GM18517 (cell line): ENCODE measurements at regions not wholly inside any gene's neighbourhood (a gene's known extent, or its start where the extent isn't known, plus 50 kb on each side); places are given as distances from the start of the nearest gene placed in this dataset.

Experiments
- ATAC-seq: cut with Tn5 transposase; IDR thresholded peaks from one replicate; pipeline ENCODE4 v1.9.1; 2021; ENCODE audit warnings: mild to moderate bottlenecking, moderate library complexity; ENCODE audit not compliant: unreplicated experiment

GRCh38 chr11:45062115-45062514 lies 84.3 kb upstream of the PRDM11 start:
- no peak for ATAC-seq

- no peak for ATAC-seq
Observed at GRCh38 chr11:45062974-45063635, 83.3 kb upstream of the PRDM11 start.

GRCh38 chr11:45063669-45064068 lies 82.8 kb upstream of the PRDM11 start:
- ATAC-seq: no peak

- ATAC-seq: no peak
Observed at GRCh38 chr11:45067966-45068365, 78.5 kb upstream of the PRDM11 start.

GRCh38 chr11:45071232-45071631 lies 75.2 kb upstream of the PRDM11 start:
- no peak for ATAC-seq

GRCh38 chr11:45073685-45074141 lies 72.7 kb upstream of the PRDM11 start:
- no peak for ATAC-seq

- ATAC-seq: no peak
Observed at GRCh38 chr11:45075519-45075918, 70.9 kb upstream of the PRDM11 start.

GRCh38 chr11:45075952-45076351 lies 70.5 kb upstream of the PRDM11 start:
- no peak for ATAC-seq

GRCh38 chr11:45076761-45077160 lies 69.7 kb upstream of the PRDM11 start:
- no peak for ATAC-seq

GRCh38 chr11:45078236-45079074 lies 68.0 kb upstream of the PRDM11 start:
- ATAC-seq: no peak

- no peak for ATAC-seq
Observed at GRCh38 chr11:45079075-45079444, 67.4 kb upstream of the PRDM11 start.

- no peak for ATAC-seq
Observed at GRCh38 chr11:45079567-45079942, 66.9 kb upstream of the PRDM11 start.

GRCh38 chr11:45079943-45080719 lies 66.3 kb upstream of the PRDM11 start:
- ATAC-seq: no peak

- no peak for ATAC-seq
Observed at GRCh38 chr11:45082744-45083543, 63.5 kb upstream of the PRDM11 start.

GRCh38 chr11:45083544-45084087 lies 62.8 kb upstream of the PRDM11 start:
- ATAC-seq: no peak

GRCh38 chr11:45085646-45086501 lies 60.6 kb upstream of the PRDM11 start:
- ATAC-seq: no peak

- ATAC-seq: no peak
Observed at GRCh38 chr11:45086526-45086925, 59.9 kb upstream of the PRDM11 start.

GRCh38 chr11:45087086-45087899 lies 59.1 kb upstream of the PRDM11 start:
- no peak for ATAC-seq

GRCh38 chr11:45087900-45088160 lies 58.6 kb upstream of the PRDM11 start:
- no peak for ATAC-seq
